ENCODE measurements at regions not wholly inside any gene's neighbourhood (a gene's known extent, or its start where the extent isn't known, plus 50 kb on each side); places are given as distances from the start of the nearest gene placed in this dataset.

- no peaks in the 10 kb centered on the region for H3K4me1 ChIP-seq (ENCODE audit: insufficient read depth, low read length, poor library complexity, severe bottlenecking)
- TF ChIP-seq EZH2phosphoT487 (IDR thresholded peaks at IDR 0.05; ENCODE audit: borderline replicate concordance, low read depth, low read length) (no peak), CTCF (conservative IDR thresholded peaks at IDR 0.05; ENCODE audit: low read length) (no peak)
- no peak for DNase-seq (ENCODE audit: low spot score)
Measured at GRCh38 chr6:4693173-4693970, 82.8 kb upstream of the CDYL start.

GRCh38 chr6:4692664-4693063, 83.5 kb upstream of the CDYL start:
- no peak overlapping the region for H3K4me3 ChIP-seq (ENCODE audit: low read depth, low read length, poor library complexity, severe bottlenecking)
- intact Hi-C loops (cut with micrococcal nuclease; ENCODE audit: unreplicated experiment), result no loop called here
- no peaks in the 10 kb centered on the region for H4K20me1 ChIP-seq (ENCODE audit: insufficient read depth, low read length)
- no peaks in the 10 kb centered on the region for H3K36me3 ChIP-seq (ENCODE audit: insufficient read depth, low read length)
- BruUV-seq (replicated peaks), result no TSS peak
- H3K4me2 ChIP-seq (ENCODE audit: low read length), result no peak overlapping the region
- TF ChIP-seq EZH2phosphoT487 (IDR thresholded peaks at IDR 0.05; ENCODE audit: borderline replicate concordance, low read depth, low read length), result no peak
- no peak for TF ChIP-seq CTCF (conservative IDR thresholded peaks at IDR 0.05; ENCODE audit: low read length)
- DNase-seq (ENCODE audit: low spot score), result no peak
- ChIA-PET CTCF (ENCODE audit: unreplicated experiment) (no interaction called here), POLR2A (interaction anchor here (0.7 to 1.2 kb wide), 2 partner anchors 11 to 422 kb away, joined by 4 read pairs; no protein-coding TSS in a partner anchor)
- H2AFZ ChIP-seq (ENCODE audit: low read length), result no peak overlapping the region
- no peaks in the 10 kb centered on the region for H3K79me2 ChIP-seq (ENCODE audit: insufficient read depth, low read depth, low read length)
- H3K4me1 ChIP-seq (ENCODE audit: insufficient read depth, low read length, poor library complexity, severe bottlenecking), result no peaks in the 10 kb centered on the region
- no peak overlapping the region for H3K27ac ChIP-seq (ENCODE audit: low read depth, low read length, poor library complexity, severe bottlenecking)
- H3K9me2 ChIP-seq (ENCODE audit: insufficient read depth, low read length), result no peaks in the 10 kb centered on the region
- no peaks in the 10 kb centered on the region for H3K9me3 ChIP-seq (ENCODE audit: low read length)

More at GRCh38 chr6:4693173-4693970, 82.8 kb upstream of the CDYL start:
- Histone ChIP-seq H3K27ac (ENCODE audit: low read depth, low read length, poor library complexity, severe bottlenecking) (no peak overlapping the region), H3K9me2 (ENCODE audit: insufficient read depth, low read length) (no peaks in the 10 kb centered on the region), H3K9me3 (ENCODE audit: low read length) (no peaks in the 10 kb centered on the region), H3K36me3 (ENCODE audit: insufficient read depth, low read length) (no peaks in the 10 kb centered on the region), H2AFZ (ENCODE audit: low read length) (no peak overlapping the region), H3K4me2 (ENCODE audit: low read length) (no peak overlapping the region), H3K4me3 (ENCODE audit: low read depth, low read length, poor library complexity, severe bottlenecking) (no peak overlapping the region), H3K79me2 (ENCODE audit: insufficient read depth, low read depth, low read length) (no peaks in the 10 kb centered on the region), H4K20me1 (ENCODE audit: insufficient read depth, low read length) (no peaks in the 10 kb centered on the region)
- intact Hi-C loops (cut with micrococcal nuclease; ENCODE audit: unreplicated experiment), result no loop called here
- CTCF ChIA-PET (ENCODE audit: unreplicated experiment), result no interaction called here
- POLR2A ChIA-PET, result interaction anchor here (0.6 to 1.1 kb wide), 4 partner anchors 9 to 421 kb away, joined by 3 to 4 read pairs (median 3); no protein-coding TSS in a partner anchor
- no TSS peak for BruUV-seq (replicated peaks)
